ENCODE measurements at regions not wholly inside any gene's neighbourhood (a gene's known extent, or its start where the extent isn't known, plus 50 kb on each side); places are given as distances from the start of the nearest gene placed in this dataset.

- TF ChIP-seq, protein P1, sequence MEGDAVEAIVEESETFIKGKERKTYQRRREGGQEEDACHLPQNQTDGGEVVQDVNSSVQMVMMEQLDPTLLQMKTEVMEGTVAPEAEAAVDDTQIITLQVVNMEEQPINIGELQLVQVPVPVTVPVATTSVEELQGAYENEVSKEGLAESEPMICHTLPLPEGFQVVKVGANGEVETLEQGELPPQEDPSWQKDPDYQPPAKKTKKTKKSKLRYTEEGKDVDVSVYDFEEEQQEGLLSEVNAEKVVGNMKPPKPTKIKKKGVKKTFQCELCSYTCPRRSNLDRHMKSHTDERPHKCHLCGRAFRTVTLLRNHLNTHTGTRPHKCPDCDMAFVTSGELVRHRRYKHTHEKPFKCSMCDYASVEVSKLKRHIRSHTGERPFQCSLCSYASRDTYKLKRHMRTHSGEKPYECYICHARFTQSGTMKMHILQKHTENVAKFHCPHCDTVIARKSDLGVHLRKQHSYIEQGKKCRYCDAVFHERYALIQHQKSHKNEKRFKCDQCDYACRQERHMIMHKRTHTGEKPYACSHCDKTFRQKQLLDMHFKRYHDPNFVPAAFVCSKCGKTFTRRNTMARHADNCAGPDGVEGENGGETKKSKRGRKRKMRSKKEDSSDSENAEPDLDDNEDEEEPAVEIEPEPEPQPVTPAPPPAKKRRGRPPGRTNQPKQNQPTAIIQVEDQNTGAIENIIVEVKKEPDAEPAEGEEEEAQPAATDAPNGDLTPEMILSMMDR (IDR thresholded peaks at IDR 0.05), result no peak
- Histone ChIP-seq H3K4me3 (no peak overlapping the region), H3K36me3 (no peaks in the 10 kb centered on the region)
These were observed 215.0 kb downstream of the SLC38A4 start for GRCh38 chr12:46610754-46611153.

GRCh38 chr12:46609674-46610073, 216.1 kb downstream of the SLC38A4 start:
- H3K27ac ChIP-seq, result peak overlapping the region; percentile 79 to 83

More at GRCh38 chr12:46610754-46611153, 215.0 kb downstream of the SLC38A4 start:
- DNase-seq (ENCODE audit: low spot score) (no peak), ATAC-seq (ENCODE audit: insufficient number of reproducible peaks, low FRiP score, low read depth) (no peak)
- no peaks in the 10 kb centered on the region for H3K27me3 ChIP-seq (replicated peaks; ENCODE audit: insufficient read depth)
- H3K4me1 ChIP-seq (ENCODE audit: control insufficient read depth in 1 of 2, low read depth in 2 of 2), result peaks cover 24 to 26% of the 10 kb centered on the region in 2 donors
- no peak overlapping the region for H3K27ac ChIP-seq
- H3K9me3 ChIP-seq, result no peaks in the 10 kb centered on the region

DNA sequence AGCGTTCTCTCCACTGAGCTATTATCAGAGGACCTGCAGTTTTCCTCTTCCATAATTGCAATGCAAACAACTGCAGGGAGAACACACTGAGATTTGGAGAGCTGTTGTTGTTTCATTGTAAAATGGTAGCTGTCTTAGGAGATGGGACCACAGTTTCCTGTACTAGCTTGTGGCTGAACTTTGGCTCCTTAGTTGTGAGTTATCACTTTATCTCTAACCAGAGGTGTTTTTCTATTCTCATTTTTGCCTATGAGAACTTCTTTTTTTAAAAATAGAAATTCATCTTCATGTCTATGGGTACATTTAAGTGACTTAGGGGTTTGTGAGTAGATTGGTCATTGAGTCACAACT, 216.5 kb downstream of the SLC38A4 start:
- Histone ChIP-seq H3K27me3 (replicated peaks; ENCODE audit: insufficient read depth) (no peaks in the 10 kb centered on the region), H3K4me3 (no peak overlapping the region), H3K27ac (peak overlapping the region; percentile 79 to 83), H3K4me1 (ENCODE audit: control insufficient read depth in 1 of 2, low read depth in 2 of 2) (peaks cover 24 to 26% of the 10 kb centered on the region in 2 donors), H3K36me3 (no peaks in the 10 kb centered on the region), H3K9me3 (no peaks in the 10 kb centered on the region)
- ATAC-seq (ENCODE audit: insufficient number of reproducible peaks, low FRiP score, low read depth), result no peak
- TF ChIP-seq, protein P1 (IDR thresholded peaks at IDR 0.05), result no peak
- no peak for DNase-seq (ENCODE audit: low spot score)

More at GRCh38 chr12:46609674-46610073, 216.1 kb downstream of the SLC38A4 start:
- peaks cover 24 to 26% of the 10 kb centered on the region in 2 donors for H3K4me1 ChIP-seq (ENCODE audit: control insufficient read depth in 1 of 2, low read depth in 2 of 2)
- no peaks in the 10 kb centered on the region for H3K9me3 ChIP-seq
- no peaks in the 10 kb centered on the region for H3K27me3 ChIP-seq (replicated peaks; ENCODE audit: insufficient read depth)
- ATAC-seq (ENCODE audit: insufficient number of reproducible peaks, low FRiP score, low read depth) (no peak), DNase-seq (ENCODE audit: low spot score) (no peak)
- H3K36me3 ChIP-seq, result no peaks in the 10 kb centered on the region
- TF ChIP-seq, protein P1 (IDR thresholded peaks at IDR 0.05), result no peak
- no peak overlapping the region for H3K4me3 ChIP-seq

DNA sequence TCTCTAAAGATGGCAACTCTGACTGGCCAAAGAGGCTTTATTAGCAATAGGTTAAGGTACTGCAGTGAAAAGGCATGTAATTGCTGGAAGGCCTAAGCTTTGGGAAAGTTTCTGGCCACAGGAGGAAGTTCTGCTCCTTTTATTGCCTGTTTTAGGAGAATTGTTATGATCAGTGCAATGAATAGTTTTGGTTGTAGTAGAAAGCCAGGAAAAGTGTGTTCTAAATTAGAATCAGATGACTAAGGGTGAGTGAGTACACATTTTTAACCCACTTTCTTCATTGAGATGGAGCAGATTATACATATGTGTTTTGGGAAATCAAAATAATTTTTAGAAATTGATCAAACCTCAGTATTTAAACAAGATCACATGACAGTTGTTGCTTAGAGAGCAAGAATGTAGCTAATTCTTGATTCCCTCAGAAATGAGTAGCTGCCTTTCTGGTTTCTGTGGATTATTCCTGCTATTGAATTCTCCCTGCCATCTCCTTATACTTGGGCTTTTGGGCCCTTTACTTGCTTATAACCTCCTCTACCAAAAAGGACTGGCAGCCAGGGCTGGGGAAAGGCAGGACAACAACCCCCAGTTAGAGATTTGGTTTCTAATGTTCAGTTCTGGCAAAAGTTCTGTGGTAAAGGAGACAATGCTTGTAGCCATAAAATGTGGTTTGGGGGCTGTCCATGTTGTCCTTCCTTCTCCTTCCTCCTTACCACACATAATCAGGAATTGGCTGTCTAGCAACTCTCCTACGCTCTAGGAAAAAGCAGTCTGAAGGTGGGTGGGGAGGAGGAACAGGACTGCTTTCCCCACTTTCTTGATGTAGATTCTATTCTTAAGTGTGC, 217.1 kb downstream of the SLC38A4 start:
- ATAC-seq (ENCODE audit: insufficient number of reproducible peaks, low FRiP score, low read depth) (peak; percentile 62), DNase-seq (ENCODE audit: low spot score) (no peak)
- no peak overlapping the region for H3K4me3 ChIP-seq
- H3K36me3 ChIP-seq, result no peaks in the 10 kb centered on the region
- TF ChIP-seq, protein P1 (IDR thresholded peaks at IDR 0.05), result no peak
- H3K27ac ChIP-seq, result peak overlapping the region; percentile 79 to 83
- no peaks in the 10 kb centered on the region for H3K9me3 ChIP-seq
- peaks cover 24 to 26% of the 10 kb centered on the region in 2 donors for H3K4me1 ChIP-seq (ENCODE audit: control insufficient read depth in 1 of 2, low read depth in 2 of 2)
- no peaks in the 10 kb centered on the region for H3K27me3 ChIP-seq (replicated peaks; ENCODE audit: insufficient read depth)

- ATAC-seq (ENCODE audit: insufficient number of reproducible peaks, low FRiP score, low read depth), result no peak
These were observed 221.1 kb downstream of the SLC38A4 start for GRCh38 chr12:46604684-46605083.

More at GRCh38 chr12:46604684-46605083, 221.1 kb downstream of the SLC38A4 start:
- DNase-seq (ENCODE audit: low spot score), result no peak
- Histone ChIP-seq H3K27me3 (replicated peaks; ENCODE audit: insufficient read depth) (no peaks in the 10 kb centered on the region), H3K4me3 (no peak overlapping the region), H3K27ac (no peak overlapping the region), H3K36me3 (no peaks in the 10 kb centered on the region), H3K9me3 (no peaks in the 10 kb centered on the region), H3K4me1 (ENCODE audit: control insufficient read depth in 1 of 2, low read depth in 2 of 2) (peaks cover 21 to 23% of the 10 kb centered on the region in 2 donors)
- TF ChIP-seq, protein P1 (IDR thresholded peaks at IDR 0.05), result no peak
